SHP77 (cell line): ENCODE measurements at regions not wholly inside any gene's neighbourhood (a gene's known extent, or its start where the extent isn't known, plus 50 kb on each side); places are given as distances from the start of the nearest gene placed in this dataset.
A peak's percentile ranks its signal among the peaks of the same experiment; 100 is the strongest.
"Not testable (repeated sequence)": the region's sequence is repeated elsewhere in the genome, so short reads cannot be mapped to it uniquely, and the experiment has no call there.

Source experiments
- DNase-seq, 2 experiments: peaks; one replicate each; lab custom pipeline; 2025; lab: John Stamatoyannopoulos, UW

- no peak for DNase-seq
Measured at GRCh38 chr7:35971133-35971891, 170.5 kb downstream of the SEPTIN7 start.

GRCh38 chr7:35975851-35976454 lies 175.1 kb downstream of the SEPTIN7 start:
- DNase-seq, result peak; percentile 59 to 66

- not testable (repeated sequence) for DNase-seq
Measured at GRCh38 chr7:35978816-35979640, 174.0 kb upstream of the EEPD1 start.

GRCh38 chr7:35982600-35982999 lies 170.5 kb upstream of the EEPD1 start:
- DNase-seq, result no peak

- DNase-seq, result no peak
Measured at GRCh38 chr7:35983626-35984025, 169.4 kb upstream of the EEPD1 start.

- peak; percentile 59 to 64 for DNase-seq
Measured at GRCh38 chr7:35985126-35985754, 167.8 kb upstream of the EEPD1 start.

- no peak for DNase-seq
Measured at GRCh38 chr7:35987016-35987415, 166.0 kb upstream of the EEPD1 start.

- no peak for DNase-seq
Measured at GRCh38 chr7:35988105-35988504, 164.9 kb upstream of the EEPD1 start.

GRCh38 chr7:35988818-35989217 lies 164.2 kb upstream of the EEPD1 start:
- DNase-seq, result no peak

GRCh38 chr7:35991511-35992232 lies 161.4 kb upstream of the EEPD1 start:
- DNase-seq, result no peak

- no peak for DNase-seq
Measured at GRCh38 chr7:35992436-35992835, 160.6 kb upstream of the EEPD1 start.

- no peak for DNase-seq
Measured at GRCh38 chr7:35993113-35993512, 159.9 kb upstream of the EEPD1 start.

- DNase-seq, result no peak
Measured at GRCh38 chr7:35993676-35994606, 159.1 kb upstream of the EEPD1 start.

- DNase-seq, result no peak
Measured at GRCh38 chr7:35995334-35995733, 157.7 kb upstream of the EEPD1 start.

- DNase-seq, result no peak
Measured at GRCh38 chr7:35998481-35998880, 154.6 kb upstream of the EEPD1 start.

- no peak for DNase-seq
Measured at GRCh38 chr7:36001546-36001945, 151.5 kb upstream of the EEPD1 start.

GRCh38 chr7:36002900-36003299 lies 150.2 kb upstream of the EEPD1 start:
- DNase-seq, result no peak

- DNase-seq, result no peak
Measured at GRCh38 chr7:36003343-36003742, 149.7 kb upstream of the EEPD1 start.

- no peak for DNase-seq
Measured at GRCh38 chr7:36005293-36005692, 147.8 kb upstream of the EEPD1 start.

GRCh38 chr7:36005876-36006275 lies 147.2 kb upstream of the EEPD1 start:
- no peak for DNase-seq
